HUES6 (cell line): ENCODE measurements at regions not wholly inside any gene's neighbourhood (a gene's known extent, or its start where the extent isn't known, plus 50 kb on each side); places are given as distances from the start of the nearest gene placed in this dataset.

Source experiments
- H3K27ac ChIP-seq: 2 replicates; pipeline ENCODE4 v1.7.0; 2013; ENCODE audit warnings: low read depth, mild to moderate bottlenecking, low read length, inconsistent platforms
- H3K27me3 ChIP-seq: 2 replicates; pipeline ENCODE4 v1.6.1; 2013; ENCODE audit warnings: low read length; ENCODE audit not compliant: control insufficient read depth, insufficient read depth
- H3K36me3 ChIP-seq: 2 replicates; pipeline ENCODE4 v1.6.1; 2013; ENCODE audit warnings: low read length; ENCODE audit not compliant: control insufficient read depth, insufficient read depth
- H3K4me1 ChIP-seq: 2 replicates; pipeline ENCODE4 v1.6.1; 2013; ENCODE audit warnings: low read length; ENCODE audit not compliant: control insufficient read depth, insufficient read depth
- H3K4me3 ChIP-seq: 2 replicates; pipeline ENCODE4 v1.5.1; 2013; ENCODE audit warnings: low read depth, low read length
- H3K9ac ChIP-seq: one replicate; pipeline ENCODE4 v1.6.1; 2013; ENCODE audit warnings: mild to moderate bottlenecking, low read length
- H3K9me3 ChIP-seq: 2 replicates; pipeline ENCODE4 v1.6.1; 2013; ENCODE audit warnings: low read depth, low read length; ENCODE audit not compliant: control insufficient read depth, insufficient read depth

GRCh38 chr4:133812954-133813353 is 388.6 kb downstream of the PABPC4L start:
- Histone ChIP-seq H3K27ac (no peak overlapping the region), H3K9ac (no peak overlapping the region)

GRCh38 chr4:133812236-133812635 is 389.4 kb downstream of the PABPC4L start:
- Histone ChIP-seq H3K4me3 (no peak overlapping the region), H3K9ac (no peak overlapping the region), H3K9me3 (peaks cover 7% of the 10 kb centered on the region; the same call in 1 of the 2 replicates), H3K36me3 (no peaks in the 10 kb centered on the region), H3K27me3 (no peaks in the 10 kb centered on the region), H3K27ac (no peak overlapping the region), H3K4me1 (no peaks in the 10 kb centered on the region)

More at GRCh38 chr4:133812954-133813353, 388.6 kb downstream of the PABPC4L start:
- Histone ChIP-seq H3K9me3 (peaks cover 12% of the 10 kb centered on the region; the same call in 1 of the 2 replicates), H3K27me3 (no peaks in the 10 kb centered on the region), H3K4me3 (no peak overlapping the region), H3K36me3 (no peaks in the 10 kb centered on the region), H3K4me1 (no peaks in the 10 kb centered on the region)

GRCh38 chr4:133808151-133808550 is 393.4 kb downstream of the PABPC4L start:
- Histone ChIP-seq H3K4me3 (no peak overlapping the region), H3K27ac (no peak overlapping the region), H3K4me1 (no peaks in the 10 kb centered on the region), H3K9ac (no peak overlapping the region), H3K36me3 (no peaks in the 10 kb centered on the region), H3K9me3 (no peaks in the 10 kb centered on the region), H3K27me3 (no peaks in the 10 kb centered on the region)

GRCh38 chr4:133803341-133803740 is 398.2 kb downstream of the PABPC4L start:
- H3K9me3 ChIP-seq = no peaks in the 10 kb centered on the region

GRCh38 chr4:133802359-133803140 is 399.0 kb downstream of the PABPC4L start:
- H3K9me3 ChIP-seq = no peaks in the 10 kb centered on the region
- H3K36me3 ChIP-seq = no peaks in the 10 kb centered on the region
- H3K9ac ChIP-seq = no peak overlapping the region
- no peak overlapping the region for H3K27ac ChIP-seq
- no peaks in the 10 kb centered on the region for H3K27me3 ChIP-seq
- peaks cover 14% of the 10 kb centered on the region for H3K4me1 ChIP-seq
- no peak overlapping the region for H3K4me3 ChIP-seq

More at GRCh38 chr4:133803341-133803740, 398.2 kb downstream of the PABPC4L start:
- Histone ChIP-seq H3K4me3 (no peak overlapping the region), H3K4me1 (peaks cover 14% of the 10 kb centered on the region), H3K36me3 (no peaks in the 10 kb centered on the region), H3K9ac (no peak overlapping the region), H3K27me3 (no peaks in the 10 kb centered on the region), H3K27ac (no peak overlapping the region)

- Histone ChIP-seq H3K4me1 (peaks cover 14% of the 10 kb centered on the region), H3K9ac (no peak overlapping the region), H3K27me3 (no peaks in the 10 kb centered on the region), H3K27ac (no peak overlapping the region), H3K4me3 (no peak overlapping the region), H3K36me3 (no peaks in the 10 kb centered on the region), H3K9me3 (no peaks in the 10 kb centered on the region)
These were observed 399.7 kb downstream of the PABPC4L start for GRCh38 chr4:133801883-133802282.

GRCh38 chr4:133800966-133801365 is 400.6 kb downstream of the PABPC4L start:
- H3K27ac ChIP-seq = no peak overlapping the region
- H3K9ac ChIP-seq = no peak overlapping the region
- no peaks in the 10 kb centered on the region for H3K27me3 ChIP-seq
- no peaks in the 10 kb centered on the region for H3K9me3 ChIP-seq
- H3K36me3 ChIP-seq = no peaks in the 10 kb centered on the region
- peaks cover 14% of the 10 kb centered on the region for H3K4me1 ChIP-seq
- H3K4me3 ChIP-seq = no peak overlapping the region

GRCh38 chr4:133799717-133800315 is 401.8 kb downstream of the PABPC4L start:
- Histone ChIP-seq H3K9ac (no peak overlapping the region), H3K27me3 (no peaks in the 10 kb centered on the region), H3K9me3 (no peaks in the 10 kb centered on the region), H3K4me3 (no peak overlapping the region), H3K27ac (no peak overlapping the region), H3K4me1 (peaks cover 14% of the 10 kb centered on the region), H3K36me3 (no peaks in the 10 kb centered on the region)

- Histone ChIP-seq H3K9me3 (peaks cover 13% of the 10 kb centered on the region), H3K27ac (no peak overlapping the region), H3K4me3 (no peak overlapping the region), H3K9ac (no peak overlapping the region), H3K27me3 (no peaks in the 10 kb centered on the region), H3K4me1 (no peaks in the 10 kb centered on the region), H3K36me3 (no peaks in the 10 kb centered on the region)
These were observed 423.9 kb downstream of the PABPC4L start for GRCh38 chr4:133777661-133778060.

GRCh38 chr4:133776961-133777360 is 424.6 kb downstream of the PABPC4L start:
- Histone ChIP-seq H3K9ac (no peak overlapping the region), H3K27me3 (no peaks in the 10 kb centered on the region), H3K4me3 (no peak overlapping the region), H3K9me3 (peaks cover 20% of the 10 kb centered on the region), H3K36me3 (no peaks in the 10 kb centered on the region), H3K27ac (no peak overlapping the region), H3K4me1 (no peaks in the 10 kb centered on the region)

- Histone ChIP-seq H3K9me3 (peaks cover 25% of the 10 kb centered on the region), H3K27me3 (no peaks in the 10 kb centered on the region), H3K4me1 (no peaks in the 10 kb centered on the region), H3K27ac (no peak overlapping the region), H3K4me3 (no peak overlapping the region), H3K9ac (no peak overlapping the region), H3K36me3 (no peaks in the 10 kb centered on the region)
These were observed 425.1 kb downstream of the PABPC4L start for GRCh38 chr4:133776503-133776902.
